ENCODE measurements at regions not wholly inside any gene's neighbourhood (a gene's known extent, or its start where the extent isn't known, plus 50 kb on each side); places are given as distances from the start of the nearest gene placed in this dataset.
A peak's percentile ranks its signal among the peaks of the same experiment; 100 is the strongest.
"Not testable (repeated sequence)": the region's sequence is repeated elsewhere in the genome, so short reads cannot be mapped to it uniquely, and the experiment has no call there.

GRCh38 chr1:104331763-104332162, 582.1 kb downstream of the AMY1C start:
- DNase-seq: no peak

DNA sequence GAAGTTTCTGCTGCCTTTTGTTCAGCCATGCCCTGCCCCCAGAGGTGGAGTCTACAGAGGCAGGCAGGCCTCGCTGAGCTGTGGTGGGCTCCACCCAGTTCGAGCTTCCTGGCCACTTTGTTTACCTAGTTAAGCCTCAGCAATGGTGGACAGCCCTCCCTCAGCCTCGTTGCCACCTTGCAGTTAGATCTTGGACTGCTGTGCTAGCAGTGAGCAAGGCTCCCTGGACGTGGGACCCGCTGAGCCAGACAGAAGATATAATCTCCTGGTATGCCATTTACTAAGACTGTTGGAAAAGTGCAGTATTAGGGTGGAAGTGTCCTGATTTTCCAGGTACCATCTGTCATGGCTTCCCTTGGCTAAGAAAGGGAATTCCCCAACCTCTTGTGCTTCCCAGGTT, 588.2 kb downstream of the AMY1C start:
- DNase-seq: not testable (repeated sequence)

DNA sequence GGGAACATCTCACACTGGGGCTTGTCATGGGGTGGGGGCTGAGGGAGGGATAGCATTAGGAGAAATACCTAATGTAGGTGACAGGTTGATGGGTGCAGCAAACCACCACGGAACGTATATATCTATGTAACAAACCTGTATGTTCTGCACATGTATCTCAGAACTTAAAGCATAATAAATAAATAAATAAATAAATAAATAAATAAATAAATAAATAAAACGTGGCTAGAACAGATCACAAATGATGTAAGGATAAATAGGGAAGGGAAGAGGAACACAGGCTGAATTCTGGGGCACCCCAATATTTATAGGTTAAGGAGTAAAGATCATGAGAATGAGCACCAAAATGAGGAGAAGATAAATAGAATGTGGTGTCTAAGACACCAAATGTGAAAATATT, 592.2 kb downstream of the AMY1C start:
- no peak for DNase-seq

DNA sequence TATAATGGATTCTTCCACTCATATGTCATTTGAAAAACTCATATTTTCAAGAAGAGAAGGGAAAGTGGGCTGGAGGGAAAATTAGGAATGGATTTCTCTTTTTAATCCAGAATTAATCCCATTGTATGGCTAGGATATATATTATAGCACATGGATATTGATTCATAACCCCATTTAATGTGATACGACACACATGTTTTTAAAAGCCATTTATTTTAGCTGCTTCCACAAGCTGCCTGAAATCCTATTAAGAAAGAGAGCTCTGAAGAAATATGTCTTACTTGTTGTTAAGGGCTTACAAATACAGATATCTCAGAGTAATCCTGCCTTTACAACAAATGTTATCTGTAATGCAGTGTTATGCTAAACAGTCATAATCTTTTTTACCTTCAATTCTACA, 598.6 kb downstream of the AMY1C start:
- no peak for DNase-seq

- DNase-seq: peak; percentile 1
These were observed 603.9 kb downstream of the AMY1C start for GRCh38 chr1:104353580-104353979.

- DNase-seq: no peak
These were observed 608.4 kb downstream of the AMY1C start for GRCh38 chr1:104358086-104358485.

GRCh38 chr1:104358621-104359020, 608.9 kb downstream of the AMY1C start:
- DNase-seq: no peak

GRCh38 chr1:104378414-104378813, 628.7 kb downstream of the AMY1C start:
- DNase-seq: no peak

DNA sequence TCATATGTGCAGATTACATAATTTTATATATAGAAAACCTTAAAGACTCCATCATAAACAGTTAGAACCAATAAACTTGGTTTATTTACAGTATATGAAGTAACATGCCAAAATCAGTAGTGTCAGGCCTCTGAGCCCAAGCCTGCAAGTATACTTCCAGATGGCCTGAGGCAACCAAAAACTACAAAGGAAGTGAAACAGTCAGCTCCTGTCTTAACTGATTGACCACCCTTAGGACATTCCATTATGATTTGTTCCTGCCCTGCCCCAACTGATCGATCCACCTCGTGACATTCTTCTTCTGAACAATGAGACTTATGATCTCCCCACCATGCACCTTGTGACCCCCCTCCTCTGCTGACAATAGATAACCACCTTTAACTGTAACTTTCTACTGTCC, 630.3 kb downstream of the AMY1C start:
- no peak for DNase-seq

- DNase-seq: no peak
These were observed 638.2 kb downstream of the AMY1C start for GRCh38 chr1:104387716-104388508.

GRCh38 chr1:104392552-104392951, 642.9 kb downstream of the AMY1C start:
- DNase-seq: no peak

GRCh38 chr1:104402178-104402577, 652.5 kb downstream of the AMY1C start:
- DNase-seq: no peak

GRCh38 chr1:104403883-104404282, 654.2 kb downstream of the AMY1C start:
- DNase-seq: no peak

- no peak for DNase-seq
These were observed 657.0 kb downstream of the AMY1C start for GRCh38 chr1:104406728-104407127.

DNA sequence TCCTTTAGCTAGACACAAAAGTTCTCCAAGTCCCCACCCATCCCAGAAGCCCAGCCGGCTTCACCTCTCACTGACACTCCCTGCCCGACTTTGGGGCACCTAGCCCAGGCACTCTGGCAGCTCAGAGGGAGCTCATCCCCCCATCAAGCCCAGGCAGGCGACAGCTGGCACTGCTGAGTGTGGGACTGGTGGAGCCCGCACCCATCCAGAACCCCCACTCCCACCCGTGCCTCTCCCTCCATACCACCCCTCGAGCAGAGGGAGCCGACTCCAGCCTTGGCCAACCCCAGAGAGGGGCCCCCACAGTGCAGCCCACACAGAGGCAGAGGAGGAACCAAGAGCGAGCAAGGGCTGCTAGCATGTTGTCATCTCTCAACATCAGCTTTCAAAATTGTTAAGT, 658.6 kb downstream of the AMY1C start:
- DNase-seq: no peak

GRCh38 chr1:104435255-104435654, 685.6 kb downstream of the AMY1C start:
- no peak for DNase-seq

DNA sequence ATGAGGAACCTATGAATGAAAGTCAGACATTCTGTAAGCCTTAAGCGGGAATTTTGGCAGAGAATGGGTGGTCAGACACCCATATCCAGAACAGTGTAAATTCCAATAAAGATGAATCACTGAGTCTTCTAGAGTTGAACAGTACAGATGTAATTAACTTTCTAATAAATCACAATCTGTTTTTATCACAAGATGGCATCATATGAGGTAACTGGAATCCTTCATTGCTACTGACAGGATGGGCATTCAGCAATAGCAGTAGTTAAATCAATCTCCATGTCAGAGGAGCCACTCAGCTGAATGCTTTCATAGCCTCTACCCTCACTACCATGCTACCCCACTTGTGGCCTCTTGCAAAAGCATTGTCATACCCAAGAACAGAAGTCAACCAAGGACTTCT, 690.3 kb downstream of the AMY1C start:
- no peak for DNase-seq

GRCh38 chr1:104456724-104457123, 707.0 kb downstream of the AMY1C start:
- DNase-seq: no peak

DNA sequence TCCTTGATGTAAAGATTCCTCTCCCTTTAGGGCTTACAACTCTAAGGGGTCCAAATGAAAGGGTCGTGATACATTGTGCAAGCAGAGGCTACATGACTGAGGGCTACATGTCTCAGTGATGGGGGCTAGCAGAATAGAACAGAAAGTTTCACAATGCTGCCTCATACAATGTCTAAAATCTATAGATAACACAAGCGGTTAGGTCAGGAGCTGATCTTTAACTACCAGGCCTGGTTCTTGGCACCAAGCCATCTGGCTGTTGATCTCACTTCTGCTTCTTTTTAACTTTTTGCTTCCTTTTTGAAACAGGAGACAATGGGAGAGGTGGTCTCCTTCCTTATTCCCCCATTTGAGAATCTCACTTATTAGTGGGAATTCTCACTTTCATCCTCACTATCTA, 710.2 kb downstream of the AMY1C start:
- DNase-seq: peak; percentile 29

DNA sequence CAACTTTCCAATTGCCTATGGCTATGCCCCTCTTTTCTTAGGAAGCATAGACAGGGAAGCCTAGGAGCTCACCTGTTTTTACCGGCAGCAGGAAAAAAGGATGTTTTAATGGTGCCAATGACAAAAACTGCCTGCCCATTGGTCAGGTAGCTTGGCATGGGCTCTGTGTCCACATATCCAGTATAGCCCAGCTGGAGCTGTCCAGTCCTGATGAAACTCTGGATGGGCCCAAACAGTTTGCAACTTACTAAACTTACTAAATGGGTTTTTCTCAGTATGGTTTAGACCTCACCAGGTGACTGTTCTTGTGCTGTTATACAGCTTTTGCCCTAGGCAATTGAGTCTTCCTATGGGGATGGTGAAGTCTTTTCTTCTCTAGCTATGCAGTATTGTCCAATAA, 711.2 kb downstream of the AMY1C start:
- DNase-seq: no peak

GRCh38 chr1:104463126-104463697, 713.5 kb downstream of the AMY1C start:
- no peak for DNase-seq

DNA sequence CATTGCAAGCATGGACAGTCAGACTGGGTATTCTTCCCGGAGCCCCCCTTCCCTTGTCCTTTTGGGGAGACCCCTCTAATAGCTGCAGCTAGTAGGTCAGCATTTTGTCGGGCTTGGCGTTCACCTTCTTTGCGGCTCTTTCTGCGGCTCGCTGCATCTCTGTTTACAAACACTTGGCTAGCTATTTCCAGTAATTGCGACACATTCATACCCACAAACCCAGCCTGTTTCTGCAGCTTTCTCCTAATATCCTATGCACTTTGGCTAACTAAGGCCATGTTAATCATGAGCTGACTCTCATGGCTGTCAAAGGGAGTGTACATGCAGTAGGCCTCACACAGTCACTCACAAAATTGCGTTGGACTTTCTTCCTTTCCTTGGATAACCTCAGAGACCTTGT, 716.4 kb downstream of the AMY1C start:
- no peak for DNase-seq

DNA sequence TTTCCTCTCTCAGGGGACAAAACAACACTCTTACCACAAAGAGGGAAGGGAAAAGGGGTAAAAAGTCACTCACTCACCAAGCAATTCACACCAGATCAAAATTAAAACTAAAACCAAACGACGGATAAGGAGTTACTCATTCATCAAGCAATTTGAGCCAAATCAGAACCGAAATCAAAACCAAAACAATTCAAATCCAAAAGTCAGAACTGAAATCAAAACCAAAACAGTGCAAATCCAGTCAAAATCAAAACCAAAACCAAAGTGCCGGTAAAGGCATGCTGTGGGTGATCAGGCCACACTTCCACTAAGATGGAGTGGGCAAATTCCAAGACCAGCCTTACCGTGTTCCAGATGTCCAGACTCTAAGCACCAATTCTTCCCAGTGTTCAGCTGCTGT, 717.9 kb downstream of the AMY1C start:
- DNase-seq: no peak

GRCh38 chr1:104468282-104468681, 718.6 kb downstream of the AMY1C start:
- peak; percentile 2 for DNase-seq

DNA sequence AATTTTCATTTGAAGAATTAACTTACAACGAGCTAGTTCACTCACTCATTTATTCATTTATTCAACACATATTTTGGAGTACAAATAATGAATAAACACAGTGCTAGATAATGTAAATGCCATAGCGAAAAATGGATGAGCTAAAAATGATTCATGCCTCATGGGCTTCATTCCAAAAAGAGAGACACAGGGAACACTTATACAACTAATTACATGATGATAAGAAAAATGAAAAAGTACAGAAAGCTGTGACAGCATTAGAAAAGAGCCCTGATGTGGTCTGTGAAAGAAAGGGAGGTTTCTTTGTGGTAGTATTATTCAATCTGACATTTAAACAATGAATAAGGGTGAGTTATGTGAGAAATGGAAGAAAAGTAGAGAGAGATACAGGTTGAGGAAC, 726.4 kb downstream of the AMY1C start:
- no peak for DNase-seq

All from hematopoietic multipotent progenitor cell treated with erythropoietin and hydrocortisone succinate and interleukin-3 and kit ligand, for 6 days (in vitro differentiated cells).